HUDEP-2 (cell line): ENCODE measurements at regions not wholly inside any gene's neighbourhood (a gene's known extent, or its start where the extent isn't known, plus 50 kb on each side); places are given as distances from the start of the nearest gene placed in this dataset.
A peak's percentile ranks its signal among the peaks of the same experiment; 100 is the strongest.

Experiments used
- DNase-seq, 76 experiments: peaks; one replicate each; lab custom pipeline; 2025; ENCODE audit not compliant: unreplicated experiment in 76 of 76; lab: John Stamatoyannopoulos, UW

DNA sequence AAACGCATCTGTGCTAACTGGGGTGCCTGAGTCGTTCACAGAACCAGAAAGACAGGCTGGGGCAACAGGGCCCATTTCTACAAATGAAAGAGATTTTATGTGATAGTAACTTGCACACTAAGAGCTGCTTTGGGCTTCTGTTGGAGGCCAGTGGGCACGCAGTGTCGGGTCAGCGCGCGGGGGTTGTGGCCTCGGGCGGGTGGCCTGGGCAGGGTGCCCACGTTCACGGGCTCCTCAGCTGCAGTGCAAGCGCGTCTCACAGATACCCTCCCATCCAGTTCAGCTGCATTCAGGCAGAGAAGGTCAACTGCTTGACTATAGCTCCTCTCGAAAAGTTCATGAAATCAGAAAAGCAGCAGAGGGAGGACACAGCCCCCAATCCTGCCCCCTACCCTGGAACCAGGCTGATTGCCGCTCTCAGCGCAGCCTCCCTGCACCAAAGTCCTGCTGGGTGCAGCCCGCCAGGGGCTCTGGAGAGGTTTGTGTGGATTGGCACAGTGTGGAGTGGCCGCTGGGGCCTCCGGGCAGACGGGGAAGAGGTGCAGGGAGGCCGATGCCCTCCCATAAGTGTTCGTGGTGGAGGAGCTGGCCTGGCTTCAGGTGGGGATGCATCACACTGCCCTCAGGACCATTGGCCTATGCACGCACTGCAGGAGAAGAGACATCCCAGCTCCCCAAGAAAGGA, 582.8 kb downstream of the TCERG1L start:
- no peak for DNase-seq

DNA sequence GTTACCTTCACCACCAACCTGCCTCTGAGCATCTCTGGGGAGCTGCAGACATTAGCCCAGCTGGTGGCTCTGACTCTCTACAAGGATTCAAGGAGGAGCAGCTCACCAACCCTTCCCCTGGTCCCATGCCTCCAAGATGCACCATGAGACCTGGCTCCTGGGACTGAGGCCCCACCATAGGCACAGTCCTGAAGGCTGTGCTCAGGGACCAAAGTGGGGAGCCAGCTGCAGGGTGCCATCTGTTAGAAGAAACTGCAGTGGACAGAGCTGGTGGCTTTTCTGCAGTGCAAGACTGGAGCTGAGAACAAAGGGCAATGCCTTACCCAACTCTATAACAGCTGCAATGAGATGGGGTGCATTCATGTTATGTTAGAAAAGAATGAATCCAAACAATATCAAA, 581.6 kb downstream of the TCERG1L start:
- DNase-seq, result no peak

DNA sequence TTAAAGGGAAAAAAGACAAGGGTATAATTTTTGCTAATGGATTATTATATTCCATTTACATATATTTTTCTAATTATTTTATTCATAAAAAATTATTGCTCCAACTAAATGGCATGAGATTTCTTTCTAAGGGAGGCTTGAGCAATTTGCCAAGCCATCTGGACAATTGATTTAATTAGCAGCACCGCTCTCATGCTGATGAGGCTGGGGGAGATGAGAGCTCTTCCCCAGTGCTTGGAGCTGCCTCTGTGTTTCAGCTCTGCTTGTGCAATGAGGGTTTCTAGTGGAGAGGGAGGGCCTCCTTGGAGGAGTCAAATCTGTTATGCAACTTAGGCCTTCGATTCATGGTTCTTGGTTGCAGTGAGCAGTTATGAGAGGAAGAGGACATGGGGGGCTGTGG, 574.3 kb downstream of the TCERG1L start:
- DNase-seq, result no peak

DNA sequence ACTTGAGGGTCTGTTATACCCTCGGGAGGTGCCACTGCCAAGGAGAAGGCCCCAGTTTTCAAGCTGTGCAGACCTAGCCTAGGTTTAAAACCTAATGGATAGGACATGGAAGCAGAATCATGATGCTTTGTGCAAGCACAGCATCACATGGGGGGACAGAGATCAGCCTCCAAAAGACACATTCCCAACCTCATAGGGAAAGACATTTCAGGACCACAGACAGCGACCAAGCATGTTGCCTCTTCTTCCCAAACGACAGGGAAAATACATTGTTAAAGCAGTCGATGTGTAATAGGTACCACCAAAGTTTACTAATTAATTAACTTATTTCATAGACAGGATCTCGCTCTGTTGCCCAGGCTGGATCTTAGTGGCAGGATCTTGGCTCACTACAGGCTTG, 573.9 kb downstream of the TCERG1L start:
- peak in 6 of 76 experiments; percentile 0 to 10 (median 3) for DNase-seq

DNA sequence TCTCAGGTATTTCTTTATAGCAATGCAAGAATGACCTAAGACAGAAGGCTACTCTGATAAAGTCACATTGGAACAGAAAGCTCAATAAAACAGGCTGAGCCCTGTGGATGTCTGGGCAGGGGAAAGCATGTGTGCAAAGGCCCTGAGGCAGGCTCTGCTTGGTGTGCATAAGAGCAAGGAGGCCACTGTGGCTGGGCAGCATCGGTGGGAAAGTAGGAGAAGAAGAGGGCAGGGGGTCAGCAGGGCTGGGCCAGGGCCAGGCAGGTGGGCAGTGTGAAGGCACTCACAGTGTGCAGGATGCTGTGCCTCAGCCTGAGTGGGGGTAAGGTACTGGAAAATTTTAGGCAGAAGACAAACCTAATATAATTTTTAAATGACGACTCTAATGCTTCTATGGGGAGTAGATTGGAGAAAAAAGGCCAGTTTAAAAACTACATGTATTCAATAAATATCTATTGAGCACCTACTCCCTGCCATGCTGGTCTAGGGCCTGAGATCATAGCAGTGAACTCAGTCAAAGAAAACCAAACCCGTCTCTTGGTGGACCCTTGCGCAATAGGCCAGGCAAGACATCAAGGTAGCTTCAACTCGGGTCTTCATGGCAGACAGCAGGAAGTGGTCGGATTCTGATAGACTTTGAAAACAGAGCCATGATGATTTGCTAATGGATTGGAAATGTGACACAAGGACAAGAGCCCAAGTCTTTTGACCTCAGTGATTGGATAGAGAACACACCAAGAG, 572.3 kb downstream of the TCERG1L start:
- no peak for DNase-seq

DNA sequence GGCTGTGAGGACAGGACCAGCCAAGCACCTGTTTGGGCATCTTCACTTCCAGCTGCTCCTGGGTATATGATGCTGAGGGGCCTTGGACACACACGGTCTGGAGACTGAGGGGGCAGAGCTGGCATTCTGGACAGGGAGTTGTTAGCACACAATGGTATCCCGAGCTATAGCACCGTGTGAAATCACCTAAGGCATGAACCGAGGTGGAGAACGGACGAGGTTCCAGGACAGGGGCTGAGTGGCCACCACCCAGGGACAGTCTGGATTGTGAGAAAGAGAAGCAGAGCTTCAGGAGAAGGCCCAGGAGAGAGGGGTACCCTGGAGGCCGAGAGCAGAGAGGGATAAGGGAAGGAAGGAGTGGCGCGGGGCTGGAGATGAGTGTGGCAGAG, 571.8 kb downstream of the TCERG1L start:
- no peak for DNase-seq

DNA sequence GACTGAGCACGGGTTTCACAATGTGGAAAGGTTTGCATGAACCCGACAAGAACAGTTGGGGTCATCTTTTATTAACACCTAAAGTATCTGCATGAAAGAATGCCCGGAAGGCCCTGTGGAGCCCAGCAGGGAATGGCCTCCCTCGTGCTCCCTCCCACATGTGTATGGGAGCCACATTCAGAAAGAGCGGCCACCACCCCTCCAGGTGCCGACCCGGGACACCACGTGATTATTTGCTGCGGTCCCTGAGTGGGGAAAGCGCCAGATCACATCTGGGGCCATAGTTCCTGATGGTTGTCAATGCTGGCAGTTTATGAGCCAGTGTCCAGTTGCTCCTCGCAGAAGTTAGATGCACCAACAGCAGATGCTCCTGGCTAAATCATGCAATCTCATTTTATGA, 571.4 kb downstream of the TCERG1L start:
- DNase-seq, result no peak

DNA sequence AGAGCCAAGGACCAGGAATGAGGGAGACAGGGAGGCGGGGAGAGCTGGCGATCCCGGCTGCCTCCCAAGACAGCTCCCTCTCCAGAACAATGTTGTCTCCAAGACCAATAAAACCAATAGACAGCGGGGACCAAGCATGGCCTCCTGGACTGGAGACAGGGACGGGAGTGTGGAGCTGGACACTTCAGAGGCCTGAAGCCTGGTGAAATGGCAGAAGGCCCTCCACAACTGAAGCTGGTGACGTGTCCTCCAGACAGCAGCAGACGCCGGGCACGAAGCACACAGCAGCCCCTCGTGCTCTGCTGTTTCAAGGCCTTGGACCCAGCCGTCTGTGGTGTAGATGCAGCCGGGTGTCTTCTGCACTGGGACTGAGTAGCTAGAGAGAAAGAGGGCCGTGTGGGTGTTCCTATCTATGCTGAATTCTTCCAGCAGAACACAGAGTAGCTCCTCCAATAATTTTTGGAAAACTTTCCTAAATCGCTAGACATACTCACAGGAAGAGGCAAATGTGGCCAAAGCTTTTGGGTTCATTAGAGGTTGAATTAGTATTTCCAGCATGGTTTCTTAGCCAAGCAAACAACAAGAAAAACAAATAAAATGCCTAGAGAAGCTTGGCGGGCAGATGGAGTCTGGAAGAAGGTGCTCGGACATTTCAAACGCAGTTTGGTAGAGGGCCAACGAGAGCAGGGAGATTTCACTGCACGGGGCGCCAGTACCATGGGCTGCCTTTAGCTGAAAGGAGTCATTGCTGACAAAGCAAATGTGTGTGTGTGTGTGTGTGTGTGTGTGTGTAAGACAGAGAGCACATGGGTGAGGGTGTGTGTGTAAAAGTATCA, 570.4 kb downstream of the TCERG1L start:
- DNase-seq, result no peak

DNA sequence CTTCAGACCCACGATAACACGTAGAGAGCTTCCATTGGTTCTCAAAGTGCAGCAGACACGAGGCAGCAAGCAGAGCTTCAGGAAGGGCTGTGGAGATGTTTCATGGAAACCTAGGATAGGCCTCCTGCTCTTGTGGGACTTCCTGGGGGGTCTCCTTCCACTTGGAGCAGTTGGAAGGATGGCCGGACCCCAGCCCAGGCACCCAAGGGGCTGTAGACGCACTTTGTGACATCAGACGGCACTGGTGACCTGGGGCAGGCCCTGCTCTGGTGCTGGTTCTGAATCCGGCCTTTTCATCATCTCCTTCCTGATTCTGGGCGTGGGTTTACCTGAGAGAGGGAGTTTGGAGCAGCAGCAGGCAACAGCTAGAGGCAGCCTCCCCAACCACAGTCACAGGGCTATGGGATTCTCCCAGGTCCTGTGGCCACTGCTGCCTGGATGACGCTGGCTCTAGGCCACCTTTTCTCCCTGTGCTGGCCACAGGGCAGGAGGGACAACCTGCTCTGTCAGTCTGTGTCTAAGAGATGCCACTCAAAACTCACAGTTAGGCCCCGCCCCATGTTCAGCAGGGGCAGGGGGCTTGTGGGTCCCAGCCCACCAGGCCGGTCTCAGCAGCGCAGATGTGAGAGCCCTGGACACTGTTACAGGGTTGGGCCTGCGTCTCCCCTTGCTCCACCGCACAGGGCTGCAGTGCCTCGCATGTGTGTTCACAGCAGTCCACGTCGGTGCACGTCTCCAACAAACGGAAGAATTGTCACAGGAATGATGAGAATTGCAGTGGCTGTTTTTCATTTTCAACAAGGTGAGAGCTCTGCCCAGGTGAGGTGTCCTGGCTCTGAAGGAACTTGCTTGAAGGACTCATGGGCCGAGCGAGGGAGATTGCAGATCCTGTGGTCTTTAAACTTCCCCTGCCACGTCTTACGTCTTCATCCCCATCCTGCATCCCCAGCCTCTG, 569.3 kb downstream of the TCERG1L start:
- no peak for DNase-seq

DNA sequence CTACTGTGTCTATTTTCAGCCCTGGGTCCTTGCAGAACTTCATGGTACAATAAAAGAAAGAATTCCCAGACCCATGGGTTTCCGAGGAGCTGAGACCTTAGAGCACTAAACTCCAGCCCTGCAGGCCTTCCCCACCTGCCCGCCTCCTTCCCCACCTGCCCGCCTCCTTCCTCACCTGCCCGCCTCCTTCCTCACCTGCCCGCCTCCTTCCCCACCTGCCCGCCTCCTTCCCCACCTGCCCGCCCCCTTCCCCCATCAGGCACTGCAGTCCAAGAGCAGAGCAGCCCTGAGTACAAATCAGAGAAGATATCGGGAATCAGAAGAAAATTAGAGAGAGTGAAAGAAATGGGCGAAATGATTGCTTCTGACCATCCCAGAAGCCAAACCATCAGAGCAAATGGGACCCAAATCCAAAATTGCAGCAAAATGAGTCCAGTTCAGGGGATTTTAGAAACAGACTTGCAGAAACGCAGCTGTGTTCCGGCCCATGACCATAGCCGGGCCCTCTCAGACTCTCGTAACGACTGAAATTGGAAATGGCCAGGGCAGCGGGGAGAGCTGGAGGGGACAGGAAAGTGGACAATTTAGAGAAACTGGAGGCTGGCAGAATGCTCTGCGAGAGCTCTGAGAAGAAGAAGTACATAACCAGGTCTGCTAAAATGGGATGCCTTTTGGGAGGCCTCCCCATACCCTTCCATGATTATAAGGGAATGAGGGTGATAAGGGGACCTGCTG, 568.4 kb downstream of the TCERG1L start:
- no peak for DNase-seq

DNA sequence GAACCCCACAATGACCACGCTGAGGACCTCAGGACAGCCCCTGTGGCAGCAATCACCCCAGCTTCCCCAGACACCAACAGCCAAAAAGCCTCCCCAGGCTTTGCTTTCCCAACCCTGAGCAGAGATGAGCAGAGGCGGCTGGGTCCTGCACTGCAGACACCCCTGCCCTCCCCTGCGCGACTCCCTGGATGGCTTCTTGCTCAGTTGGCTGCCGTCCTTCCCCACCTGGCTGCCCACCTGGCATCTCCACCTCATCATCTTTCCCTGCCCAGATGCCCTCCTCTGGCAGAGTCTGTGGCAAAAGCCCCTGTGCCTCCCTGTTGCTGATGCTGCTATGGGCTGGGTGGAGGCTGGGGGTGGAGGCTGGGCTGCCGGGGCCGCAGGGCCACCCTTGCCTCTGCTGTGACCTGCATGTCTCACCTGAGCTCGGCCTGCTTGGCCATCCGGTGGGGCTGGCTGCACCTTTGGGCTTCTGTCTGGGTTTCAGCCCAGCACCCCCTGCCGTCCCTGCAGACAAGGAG, 567.7 kb downstream of the TCERG1L start:
- DNase-seq, result no peak

DNA sequence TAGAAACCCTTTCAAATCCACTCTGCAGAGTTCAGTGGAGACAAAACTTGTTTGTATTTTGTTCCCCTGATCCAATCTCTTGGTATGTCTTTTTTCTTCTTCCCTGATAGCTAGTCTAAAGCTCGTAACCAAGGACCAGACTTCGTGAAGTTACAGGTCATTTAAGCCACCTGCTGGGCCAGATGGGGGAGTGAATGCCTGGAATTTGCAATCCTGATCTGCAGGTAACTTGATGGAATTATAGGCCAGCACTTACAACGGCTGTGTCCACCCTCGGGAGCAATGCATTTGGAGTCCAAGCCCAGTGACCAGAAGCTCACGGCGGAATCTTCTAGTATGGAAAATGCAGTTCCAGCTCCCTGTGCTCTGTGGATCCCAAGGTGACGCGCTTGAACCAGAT, 566.9 kb downstream of the TCERG1L start:
- no peak for DNase-seq

DNA sequence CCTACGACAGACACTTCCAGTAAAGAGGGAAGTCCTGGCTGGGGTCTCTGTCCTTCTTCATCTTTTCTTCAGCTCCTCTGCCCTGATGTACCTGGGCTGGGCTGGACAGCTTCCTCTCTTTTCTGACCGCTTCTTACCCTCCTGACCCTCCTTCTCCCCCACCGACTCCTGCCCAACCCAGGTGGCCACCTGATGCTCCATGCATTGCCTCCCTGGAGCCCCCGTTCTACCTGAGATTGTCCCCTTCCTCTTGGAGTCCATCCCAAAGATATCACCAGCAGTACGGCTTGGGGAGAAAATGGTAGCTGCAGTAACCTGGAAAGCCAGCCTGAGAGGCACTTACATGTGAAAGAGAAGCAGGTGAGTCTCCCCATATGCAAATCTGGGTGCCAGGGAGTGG, 566.3 kb downstream of the TCERG1L start:
- DNase-seq, result no peak

DNA sequence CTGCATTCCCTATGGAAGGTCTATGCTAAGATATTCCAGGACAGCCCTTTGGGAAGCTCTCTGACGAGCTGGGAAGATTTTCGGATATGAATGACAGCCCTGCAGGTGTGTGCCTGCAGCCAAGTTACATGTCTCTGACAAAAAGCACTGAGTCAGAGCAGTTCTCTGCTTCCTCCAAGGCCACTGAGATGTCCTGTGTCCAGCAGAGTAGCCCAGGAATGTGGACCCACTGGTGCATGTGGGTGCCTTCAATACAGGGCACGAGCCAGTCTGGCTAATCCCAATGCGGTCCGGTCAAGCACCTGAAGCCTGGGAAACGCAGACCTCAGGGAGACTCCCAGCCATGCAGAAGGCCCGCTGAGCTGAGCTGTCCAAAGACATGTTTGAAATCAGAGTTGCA, 565.7 kb downstream of the TCERG1L start:
- DNase-seq, result no peak

DNA sequence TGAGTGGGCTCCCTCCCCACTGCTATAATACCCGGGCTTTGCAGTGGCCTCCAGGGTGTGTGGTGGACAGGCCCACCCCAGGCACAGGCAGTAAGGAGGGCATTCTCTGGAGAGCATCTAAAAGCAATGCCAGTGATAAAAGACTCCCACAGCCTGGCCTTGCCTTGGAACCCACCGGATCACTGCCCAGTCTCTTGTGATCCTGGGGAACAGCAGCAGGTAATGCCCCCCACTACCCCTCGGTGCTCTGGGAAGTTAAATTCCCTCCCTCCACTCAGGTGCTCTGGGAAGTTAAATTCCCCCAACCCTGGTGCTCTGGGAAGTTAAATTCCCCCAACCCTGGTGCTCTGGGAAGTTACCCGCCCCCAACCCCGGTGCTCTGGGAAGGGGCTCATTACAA, 565.2 kb downstream of the TCERG1L start:
- no peak for DNase-seq

DNA sequence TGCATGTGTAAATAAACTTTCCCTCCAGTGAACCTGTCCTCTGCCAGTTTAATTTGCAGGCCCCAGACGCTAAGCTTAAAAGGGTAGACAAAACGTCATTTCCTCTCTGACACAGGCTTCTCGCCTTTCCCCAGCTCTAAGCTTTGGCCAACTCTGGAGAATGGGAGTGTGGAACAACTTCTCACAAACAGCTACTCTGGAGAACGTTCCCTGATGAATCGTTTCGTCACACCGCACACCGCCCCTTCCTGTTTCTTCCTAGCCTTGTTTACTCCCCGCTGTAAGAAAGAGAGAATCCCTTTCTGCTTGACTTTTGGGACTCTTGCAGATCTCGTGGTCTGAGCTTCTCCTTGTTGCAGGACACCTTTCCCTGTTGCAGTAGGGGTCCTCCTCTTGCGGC, 564.2 kb downstream of the TCERG1L start:
- DNase-seq, result no peak

DNA sequence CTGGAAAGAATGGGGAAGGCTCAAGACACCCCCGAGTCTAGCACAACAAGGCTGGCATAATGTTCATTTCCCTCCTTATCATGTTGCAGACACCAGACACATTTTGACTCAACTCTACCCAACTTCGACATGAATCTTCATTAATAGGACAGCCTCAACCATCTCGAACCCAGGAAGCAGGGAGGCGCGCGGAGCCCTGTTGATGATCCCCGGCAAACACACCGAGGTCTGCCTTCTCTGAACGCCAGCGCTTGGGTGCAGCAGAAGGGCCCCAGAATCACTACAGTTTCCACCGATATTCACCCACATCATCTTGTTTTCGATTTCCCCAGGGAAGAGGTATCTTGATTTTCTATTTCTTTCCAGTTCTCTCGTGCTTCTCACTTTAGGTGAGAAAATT, 563.6 kb downstream of the TCERG1L start:
- DNase-seq, result no peak

DNA sequence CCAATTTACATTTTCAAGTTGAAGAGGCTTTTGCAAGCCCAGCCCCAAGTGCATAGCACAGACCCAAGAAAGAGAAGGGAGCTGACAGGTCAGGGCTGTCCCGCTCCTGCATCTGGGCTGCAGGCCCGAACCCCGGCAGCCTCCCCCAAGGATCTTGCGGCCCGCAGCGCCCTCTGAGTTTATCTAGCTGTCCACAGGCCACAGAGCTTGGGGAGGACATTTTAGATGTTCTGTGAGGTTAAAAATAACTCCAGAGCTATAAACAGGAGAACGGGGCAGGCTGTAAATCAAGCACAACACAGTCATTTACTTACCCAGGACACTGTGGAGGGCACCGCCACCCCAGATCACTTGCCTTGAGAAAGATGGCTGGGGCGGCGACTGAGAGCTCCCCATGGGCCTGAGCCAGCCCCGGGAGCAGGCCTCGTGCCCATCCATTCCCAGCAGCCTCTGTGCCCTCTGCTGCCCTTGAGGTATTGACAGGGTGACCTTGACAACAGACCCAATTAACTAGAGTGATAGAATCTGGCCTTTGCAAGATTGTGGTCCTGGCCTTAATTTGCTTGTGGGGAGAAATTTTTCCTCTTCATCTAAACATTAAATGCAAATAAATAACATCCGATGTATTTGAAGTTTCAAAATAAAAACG, 563.0 kb downstream of the TCERG1L start:
- DNase-seq, result no peak

DNA sequence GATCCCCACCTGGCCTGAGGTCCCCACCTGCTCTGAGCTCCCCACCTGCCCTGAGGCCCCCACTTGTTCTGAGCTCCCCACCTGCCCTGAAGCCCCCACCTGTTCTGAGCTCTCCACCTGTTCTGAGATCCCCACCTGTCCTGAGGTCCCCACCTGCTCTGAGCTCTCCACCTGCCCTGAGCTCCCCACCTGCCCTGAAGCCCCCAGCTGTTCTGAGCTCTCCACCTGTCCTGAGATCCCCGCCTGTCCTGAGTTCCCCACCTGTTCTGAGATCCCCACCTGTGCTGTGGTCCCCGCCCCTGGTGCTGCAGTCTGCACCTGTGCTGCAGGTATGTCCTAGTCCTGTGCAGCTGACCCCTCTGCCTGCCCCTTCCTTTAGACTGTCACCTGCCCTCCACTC, 561.6 kb downstream of the TCERG1L start:
- DNase-seq, result no peak
